NOMO-1 treated with dmso at 0.1 percent for 144 hours (cell line): ENCODE measurements at regions not wholly inside any gene's neighbourhood (a gene's known extent, or its start where the extent isn't known, plus 50 kb on each side); places are given as distances from the start of the nearest gene placed in this dataset.
"Not testable (repeated sequence)": the region's sequence is repeated elsewhere in the genome, so short reads cannot be mapped to it uniquely, and the experiment has no call there.

Experiments used
- DNase-seq: peaks from one replicate; lab custom pipeline; 2025; ENCODE audit not compliant: unreplicated experiment; lab: John Stamatoyannopoulos, UW

DNA sequence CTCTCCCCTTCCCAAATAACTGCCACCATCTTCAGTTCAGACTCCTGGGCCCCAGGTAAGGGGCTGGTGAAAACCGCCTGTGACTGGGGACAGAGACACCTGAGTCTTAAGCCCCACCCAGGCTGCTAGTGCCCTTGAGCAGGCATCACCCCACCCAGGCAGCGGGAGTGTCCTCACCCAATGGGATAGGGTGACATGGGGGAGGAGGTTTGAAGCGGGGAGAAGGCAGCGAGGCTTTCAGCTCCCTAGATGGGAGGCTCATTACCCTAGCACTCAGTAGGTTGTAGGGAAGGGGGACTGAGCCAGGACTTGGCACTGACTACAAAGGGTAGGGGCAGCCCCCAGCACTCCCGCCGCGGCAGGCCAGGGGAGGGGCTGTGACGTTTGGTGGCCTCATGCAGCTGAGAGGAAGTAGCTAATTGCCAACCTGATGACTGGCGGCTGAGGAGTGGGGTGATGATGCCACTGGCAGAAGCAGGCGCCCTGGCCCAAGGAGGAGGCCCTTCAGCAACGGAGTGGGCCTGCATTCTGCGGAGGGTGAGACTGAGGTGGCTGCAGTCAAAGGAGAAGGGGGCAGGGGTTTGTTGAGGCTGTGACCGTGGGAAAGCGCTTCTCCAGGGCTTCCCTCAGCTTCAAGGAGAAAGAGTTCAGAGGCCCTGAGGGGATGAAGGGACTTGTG lies 126.9 kb downstream of the MRPL14 start:
- peak; percentile 88 for DNase-seq

GRCh38 chr6:43999628-44000027 lies 127.6 kb downstream of the MRPL14 start:
- DNase-seq = no peak

DNA sequence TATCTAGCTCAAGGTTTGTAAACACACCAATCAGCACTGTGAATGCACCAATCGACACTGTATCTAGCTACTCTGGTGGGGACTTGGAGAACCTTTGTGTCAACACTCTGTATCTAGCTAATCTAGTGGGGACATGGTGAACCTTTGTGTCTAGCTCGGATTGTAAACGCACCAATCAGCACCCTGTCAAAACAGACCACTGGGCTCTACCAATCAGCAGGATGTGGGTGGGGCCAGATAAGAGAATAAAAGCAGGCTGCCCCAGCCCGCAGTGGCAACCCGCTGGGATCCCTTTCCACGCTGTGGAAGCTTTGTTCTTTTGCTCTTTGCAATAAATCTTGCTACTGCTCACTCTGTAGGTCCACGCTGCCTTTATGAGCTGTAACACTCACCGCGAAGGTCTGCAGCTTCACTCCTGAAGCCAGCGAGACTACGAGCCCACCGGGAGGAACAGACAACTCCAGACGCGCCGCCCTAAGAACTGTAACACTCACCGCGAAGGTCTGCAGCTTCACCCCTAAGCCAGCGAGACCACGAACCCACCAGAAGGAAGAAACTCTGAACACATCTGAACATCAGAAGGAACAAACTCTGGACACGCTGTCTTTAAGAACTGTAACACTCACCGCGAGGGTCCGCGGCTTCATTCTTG lies 128.5 kb downstream of the MRPL14 start:
- not testable (repeated sequence) for DNase-seq

DNA sequence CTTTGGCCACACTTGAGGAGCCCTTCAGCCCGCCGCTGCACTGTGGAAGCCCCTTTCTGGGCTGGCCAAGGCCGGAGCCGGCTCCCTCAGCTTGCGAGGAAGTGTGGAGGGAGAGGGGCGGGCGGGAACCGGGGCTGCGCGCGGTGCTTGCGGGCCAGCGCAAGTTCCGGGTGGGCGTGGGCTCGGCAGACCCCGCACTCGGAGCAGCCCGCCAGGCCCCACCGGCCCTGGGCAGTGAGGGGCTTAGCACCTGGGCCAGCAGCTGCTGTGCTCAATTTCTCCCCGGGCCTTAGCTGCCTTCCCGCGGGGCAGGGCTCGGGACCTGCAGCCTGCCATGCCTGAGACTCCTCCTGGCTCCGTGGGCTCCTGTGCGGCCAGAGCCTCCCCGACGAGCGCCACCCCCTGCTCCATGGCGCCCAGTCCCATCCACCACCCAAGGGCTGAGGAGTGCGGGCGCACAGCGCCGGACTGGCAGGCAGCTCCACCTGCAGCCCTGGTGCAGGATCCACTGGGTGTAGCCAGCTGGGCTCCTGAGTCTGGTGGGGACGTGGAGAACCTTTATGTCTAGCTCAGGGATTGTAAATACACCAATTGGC lies 129.2 kb downstream of the MRPL14 start:
- not testable (repeated sequence) for DNase-seq

GRCh38 chr6:43997345-43997677 lies 129.9 kb downstream of the MRPL14 start:
- DNase-seq = no peak

- no peak for DNase-seq
Observed at GRCh38 chr6:43996618-43997344, 130.5 kb downstream of the MRPL14 start.

DNA sequence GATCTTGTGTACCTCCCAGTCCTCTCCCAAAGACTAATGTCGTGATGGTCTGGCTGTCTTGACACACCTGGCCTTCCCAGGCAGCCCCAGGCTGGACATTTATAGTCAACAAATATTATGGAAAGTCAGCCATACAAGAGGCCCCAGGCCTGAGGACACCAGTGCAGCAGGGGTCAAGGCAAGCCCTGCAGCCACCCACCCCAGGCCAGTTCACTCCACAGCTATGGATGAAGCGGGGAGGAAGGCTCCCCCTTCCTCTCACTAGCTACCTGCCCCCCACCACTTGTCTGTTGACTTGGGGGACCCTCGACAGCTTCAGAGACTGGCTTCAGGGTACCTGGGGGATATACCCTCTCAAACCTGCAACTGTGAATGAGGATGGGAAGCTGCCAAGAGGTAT lies 132.1 kb downstream of the MRPL14 start:
- no peak for DNase-seq

DNA sequence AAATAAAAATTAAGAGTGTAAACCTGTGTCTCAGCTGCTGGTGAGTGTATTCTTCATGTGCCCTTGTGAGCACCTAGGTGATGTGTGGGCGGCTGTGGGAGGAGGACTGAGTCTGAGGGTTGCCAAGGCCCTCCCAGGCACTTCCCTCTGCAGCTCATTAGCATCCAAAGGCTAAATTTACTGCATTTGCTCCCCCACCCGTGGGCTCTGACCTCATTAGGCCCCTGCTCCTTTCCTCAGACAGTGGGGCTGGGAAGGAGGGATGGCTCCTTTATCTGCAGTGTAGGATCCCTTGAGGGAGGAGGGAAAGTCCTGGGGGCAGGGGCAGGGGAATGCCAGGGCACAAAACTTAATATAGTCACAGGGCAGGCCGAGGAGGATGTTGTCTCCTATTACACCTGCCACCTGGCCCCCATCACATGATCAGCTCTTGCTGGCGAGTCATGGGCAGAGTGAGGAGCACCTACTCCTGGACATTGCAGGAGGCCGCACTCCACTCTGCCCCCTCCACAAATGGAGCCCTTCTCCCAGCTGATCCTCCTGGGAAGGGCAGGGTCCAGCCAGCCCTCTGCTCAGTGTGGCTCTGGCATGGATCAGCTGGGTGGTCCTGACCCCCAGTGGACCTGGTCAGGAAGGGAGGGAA lies 133.2 kb downstream of the MRPL14 start:
- no peak for DNase-seq

DNA sequence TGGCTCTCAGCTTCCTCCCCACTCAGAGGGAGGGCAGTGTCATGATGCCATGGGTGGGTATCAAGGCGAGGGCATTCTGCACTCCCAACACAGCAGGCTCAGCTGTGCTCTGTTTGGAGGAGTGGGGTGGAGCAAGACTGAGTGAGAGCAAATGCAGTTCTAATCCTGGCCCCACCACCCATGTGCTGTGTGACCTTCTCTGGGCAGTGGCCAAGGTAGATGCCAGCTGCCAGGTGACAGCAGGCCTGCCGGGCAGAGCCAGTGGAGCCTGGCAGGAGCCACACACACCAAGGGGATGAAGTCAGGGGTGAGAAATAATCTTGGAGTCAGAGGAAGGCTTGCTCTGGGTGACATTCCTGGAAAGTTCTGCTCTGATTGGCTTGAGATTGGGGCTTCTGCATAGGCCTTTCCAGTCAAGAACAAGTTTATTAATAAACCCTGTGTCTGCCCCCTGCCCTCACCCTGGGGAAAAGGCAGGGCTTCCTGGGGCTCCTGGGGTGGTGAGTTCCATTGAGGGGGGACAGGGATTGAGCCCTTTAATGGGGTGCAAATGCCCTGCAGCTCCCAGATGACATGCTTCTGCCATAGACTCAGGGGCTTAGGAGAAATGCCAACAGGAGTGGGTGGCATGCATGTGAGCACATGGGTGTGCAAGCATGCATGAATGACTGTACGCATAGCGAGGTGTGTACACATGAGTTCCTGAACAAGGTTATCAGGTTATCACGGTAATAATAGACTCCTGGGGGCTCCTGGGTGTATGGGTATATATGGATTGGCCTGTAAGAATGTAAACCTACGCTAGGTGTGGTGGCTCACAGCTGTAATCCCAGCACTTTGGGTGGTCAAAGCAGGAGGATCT lies 134.2 kb downstream of the MRPL14 start:
- no peak for DNase-seq

- DNase-seq = no peak
Observed at GRCh38 chr6:43992126-43992663, 135.1 kb downstream of the MRPL14 start.

DNA sequence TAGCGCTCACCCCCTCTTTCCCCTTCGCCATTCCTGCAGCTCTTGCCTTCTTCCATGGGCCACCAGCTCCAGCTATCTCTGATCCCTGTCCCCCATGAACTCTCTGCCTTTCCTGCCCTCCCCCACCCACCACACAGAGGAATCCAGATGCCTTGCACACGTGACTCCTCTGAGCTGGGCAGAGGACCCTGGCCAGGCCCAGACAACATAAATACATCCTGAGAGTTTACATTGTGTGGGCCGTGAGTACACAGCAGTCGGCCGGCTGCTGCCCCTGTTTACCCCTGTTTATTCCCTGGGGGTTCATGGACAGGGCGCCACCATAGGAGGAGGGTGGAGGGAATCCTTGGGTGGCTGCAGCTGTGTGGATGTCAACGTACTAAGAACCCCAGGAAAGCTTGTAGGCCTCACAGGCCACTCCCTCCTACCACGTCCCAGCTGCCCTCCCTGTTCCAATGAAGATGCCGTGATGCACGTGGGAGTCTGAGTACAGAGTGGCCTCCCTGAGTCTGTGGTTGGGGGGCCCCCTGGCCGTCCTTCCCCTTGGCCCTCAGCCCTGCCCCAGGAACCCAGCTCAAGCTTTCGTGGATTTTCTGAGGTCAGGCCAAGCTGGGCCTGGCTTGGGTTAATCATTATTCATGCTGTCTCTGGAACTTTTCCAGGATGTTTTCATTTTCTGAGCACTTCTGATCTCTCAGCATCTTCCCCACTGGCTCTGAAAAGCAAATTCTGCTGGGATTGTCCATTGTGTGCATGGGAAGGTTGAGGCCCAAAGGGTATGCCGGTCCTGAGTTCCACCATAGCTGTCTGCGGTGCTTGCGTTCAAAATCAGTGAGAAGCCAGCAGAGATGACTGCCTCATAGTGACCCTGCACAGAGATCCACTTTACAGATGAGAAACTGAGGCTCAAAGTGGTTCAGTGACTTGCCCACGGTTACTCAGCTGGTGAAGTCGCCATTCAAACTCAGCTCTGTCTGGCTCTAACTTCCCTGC lies 136.3 kb downstream of the MRPL14 start:
- DNase-seq = no peak

DNA sequence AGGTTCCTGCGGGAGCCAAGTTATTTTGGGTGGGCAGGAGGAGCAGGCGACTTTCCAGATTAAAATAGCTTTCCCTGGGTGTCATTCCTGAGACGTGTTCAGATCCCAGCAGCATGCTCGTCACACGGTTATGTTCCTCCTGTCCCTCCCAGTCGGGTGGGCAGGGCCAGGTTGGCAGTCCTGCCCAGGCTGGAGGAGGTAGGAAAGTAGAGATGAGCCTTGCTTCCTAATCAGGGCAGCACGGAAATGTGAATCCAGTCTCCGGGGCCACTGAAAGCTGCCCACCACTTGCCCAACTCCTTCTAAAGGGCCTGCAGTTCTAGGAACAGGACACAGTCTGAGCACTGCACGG lies 137.0 kb downstream of the MRPL14 start:
- no peak for DNase-seq

DNA sequence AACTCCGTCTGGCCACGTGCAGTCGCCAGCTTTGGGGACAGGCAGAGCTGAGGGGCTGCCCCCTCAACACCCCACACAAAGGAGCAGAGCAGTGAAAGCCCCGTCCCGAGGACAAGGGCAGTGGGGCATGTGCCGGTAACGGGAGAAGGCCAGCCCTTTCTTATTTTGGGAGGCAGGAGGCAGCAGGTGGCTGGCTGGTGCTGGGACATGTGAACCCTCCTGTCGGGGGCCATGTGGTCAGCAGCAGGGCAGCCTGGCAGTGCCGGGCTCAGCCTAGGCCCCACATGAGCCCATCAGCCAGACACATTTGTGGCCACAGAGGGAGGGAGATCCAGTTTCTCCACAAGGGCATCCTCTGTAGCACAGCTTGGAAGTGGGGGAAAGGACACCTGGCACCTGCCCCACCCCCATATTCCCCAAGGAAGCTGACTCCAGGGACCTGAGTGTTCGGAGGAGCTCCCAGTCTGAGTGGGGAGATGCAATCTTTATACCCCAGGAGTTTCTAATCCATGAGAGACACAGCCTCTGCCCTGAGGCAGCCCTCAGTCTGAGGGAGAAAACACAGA lies 137.6 kb downstream of the MRPL14 start:
- no peak for DNase-seq

- no peak for DNase-seq
Observed at GRCh38 chr6:43988801-43989200, 138.5 kb downstream of the MRPL14 start.

- DNase-seq = no peak
Observed at GRCh38 chr6:43987838-43988439, 139.3 kb downstream of the MRPL14 start.

DNA sequence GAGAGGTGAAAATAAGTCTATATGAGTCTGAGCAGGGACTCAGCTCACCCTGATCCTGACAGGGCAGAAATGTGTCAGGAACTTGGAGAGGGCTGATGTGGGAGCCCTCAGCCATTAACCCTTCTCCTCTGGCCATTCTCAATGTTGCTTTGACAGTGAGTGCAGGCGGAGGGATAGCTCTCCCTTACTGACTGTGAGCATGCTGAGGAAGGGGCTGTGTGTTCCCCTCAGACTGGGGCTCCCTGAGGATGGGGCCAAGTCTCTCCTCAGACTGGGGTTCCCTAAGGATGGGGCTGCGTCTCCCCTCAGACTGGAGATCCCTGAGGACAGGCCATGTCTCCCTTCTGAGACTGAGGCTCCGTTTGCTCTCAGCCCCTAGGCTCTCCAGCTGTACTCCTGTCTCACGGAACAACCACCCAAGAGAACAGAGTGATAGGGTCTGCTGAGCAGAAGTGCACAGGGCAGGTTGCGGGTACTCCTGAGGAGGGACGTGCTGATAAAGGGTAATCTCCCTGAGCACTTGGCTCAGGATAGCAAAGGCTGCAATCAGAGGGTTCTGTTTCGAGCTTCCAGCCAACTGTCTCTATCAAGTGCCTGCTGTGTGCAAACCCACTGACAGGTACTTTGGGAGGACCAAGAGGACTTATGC lies 141.0 kb downstream of the MRPL14 start:
- DNase-seq = no peak

- DNase-seq = no peak
Observed at GRCh38 chr6:43985329-43985728, 141.9 kb downstream of the MRPL14 start.
